Kidney glomerular epithelial cell (primary cell): ENCODE measurements at regions not wholly inside any gene's neighbourhood (a gene's known extent, or its start where the extent isn't known, plus 50 kb on each side); places are given as distances from the start of the nearest gene placed in this dataset.

ENCODE experiments used
- DNase-seq: peaks from one replicate; lab custom pipeline; 2025; lab: John Stamatoyannopoulos, UW

GRCh38 chr15:70262591-70263274 lies 165.0 kb upstream of the TLE3 start:
- DNase-seq = no peak

DNA sequence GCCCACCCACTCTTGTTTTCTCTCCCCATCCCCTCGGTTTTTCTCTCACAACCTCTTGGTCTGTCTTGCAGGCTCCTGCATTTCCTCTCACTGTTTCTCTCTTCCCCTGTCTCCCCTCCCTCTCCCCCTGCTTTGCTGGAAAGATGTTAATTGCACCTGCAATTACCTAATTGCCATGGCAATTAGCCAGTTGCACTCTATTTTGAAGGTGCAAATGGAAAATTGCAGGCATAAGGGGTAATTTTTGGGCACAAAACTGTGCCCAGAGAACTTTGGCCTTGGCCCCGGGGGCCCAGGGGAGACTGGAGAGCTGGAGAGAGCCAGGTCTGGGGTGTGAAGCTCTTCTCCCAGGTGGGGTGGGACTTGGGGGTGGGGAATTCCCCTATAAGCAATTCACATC lies 164.5 kb upstream of the TLE3 start:
- no peak for DNase-seq

DNA sequence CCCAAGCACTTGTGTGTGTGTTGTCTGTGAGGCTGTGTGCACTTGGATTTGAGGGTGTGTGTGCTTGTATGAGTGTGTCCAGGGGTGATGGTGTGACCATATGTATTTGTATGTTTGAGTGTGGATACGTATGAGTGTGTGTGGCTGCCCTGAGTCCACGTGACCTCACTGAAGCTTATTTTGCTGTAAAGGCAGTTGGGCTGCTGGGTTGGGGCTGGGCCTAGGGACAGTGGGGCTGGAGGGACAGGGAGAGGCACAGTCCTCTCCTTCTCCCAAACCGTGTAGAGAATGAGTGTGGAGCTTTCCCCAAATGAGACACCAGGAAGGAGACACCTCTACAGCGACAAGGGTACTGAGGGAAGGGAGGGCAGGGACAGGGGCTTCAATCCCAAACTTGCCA lies 163.4 kb upstream of the TLE3 start:
- DNase-seq = no peak

DNA sequence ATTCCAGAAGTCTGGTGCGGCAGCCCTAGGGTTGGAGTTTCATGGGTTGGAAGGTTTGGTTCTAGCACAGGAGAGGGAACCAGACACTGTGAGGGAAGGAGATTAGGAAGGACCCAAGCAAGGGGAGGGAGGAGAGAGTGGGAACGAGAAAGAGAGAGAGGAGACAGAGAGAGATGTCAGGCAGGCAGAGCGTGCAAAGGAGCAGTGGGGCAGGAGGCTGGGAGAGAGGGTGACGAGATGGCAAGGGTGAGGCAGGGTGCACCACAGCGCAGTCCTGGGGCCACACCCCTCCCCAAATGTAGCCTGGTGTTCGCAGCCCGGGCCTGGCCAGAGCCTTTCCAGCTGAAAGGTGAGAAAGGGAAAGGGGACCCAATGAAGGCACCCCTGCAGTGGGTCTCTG lies 162.9 kb upstream of the TLE3 start:
- DNase-seq = no peak

DNA sequence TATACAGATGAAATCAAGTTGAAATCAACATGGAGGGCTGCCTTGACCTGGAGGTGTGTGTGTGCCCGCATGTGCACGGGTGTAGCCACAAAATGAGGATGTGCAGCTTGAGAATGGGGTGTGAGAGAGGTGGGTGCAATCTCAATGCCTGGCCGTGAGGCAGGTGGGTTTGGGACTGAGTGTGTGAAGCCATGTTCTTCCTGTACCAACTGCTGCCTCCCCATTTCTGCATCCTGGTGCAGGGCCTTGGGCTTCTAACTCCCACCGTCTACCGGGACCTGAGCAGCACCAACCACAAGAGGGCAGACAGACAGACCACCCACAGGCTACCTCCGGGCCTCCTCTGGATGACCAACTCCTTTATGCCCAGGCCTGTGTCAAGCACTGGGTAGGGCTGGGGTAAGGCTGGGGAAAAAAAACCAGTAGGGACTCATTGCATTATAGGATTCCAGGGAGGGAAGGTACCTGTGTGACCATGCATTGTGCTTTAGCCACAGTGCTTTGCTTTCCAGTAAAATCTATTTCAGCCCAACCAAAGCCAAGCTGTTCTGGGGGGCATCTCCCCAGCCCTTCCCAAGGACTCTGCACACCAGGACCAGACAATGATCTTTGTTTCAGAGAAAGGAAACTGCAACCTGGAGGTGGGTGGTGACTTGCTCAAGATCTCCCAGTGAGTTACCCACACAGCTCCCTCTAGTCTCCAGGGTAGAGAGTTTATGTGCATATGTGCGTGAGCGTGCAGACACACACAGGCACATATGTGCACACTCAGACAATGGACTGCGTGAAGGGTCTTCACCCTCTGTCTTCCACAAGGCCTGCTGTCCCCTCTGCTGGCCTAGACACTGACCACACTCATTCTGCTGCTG lies 162.2 kb upstream of the TLE3 start:
- no peak for DNase-seq

- no peak for DNase-seq
These were observed 161.3 kb upstream of the TLE3 start for GRCh38 chr15:70259028-70259424.

- no peak for DNase-seq
These were observed 160.8 kb upstream of the TLE3 start for GRCh38 chr15:70258369-70259027.

DNA sequence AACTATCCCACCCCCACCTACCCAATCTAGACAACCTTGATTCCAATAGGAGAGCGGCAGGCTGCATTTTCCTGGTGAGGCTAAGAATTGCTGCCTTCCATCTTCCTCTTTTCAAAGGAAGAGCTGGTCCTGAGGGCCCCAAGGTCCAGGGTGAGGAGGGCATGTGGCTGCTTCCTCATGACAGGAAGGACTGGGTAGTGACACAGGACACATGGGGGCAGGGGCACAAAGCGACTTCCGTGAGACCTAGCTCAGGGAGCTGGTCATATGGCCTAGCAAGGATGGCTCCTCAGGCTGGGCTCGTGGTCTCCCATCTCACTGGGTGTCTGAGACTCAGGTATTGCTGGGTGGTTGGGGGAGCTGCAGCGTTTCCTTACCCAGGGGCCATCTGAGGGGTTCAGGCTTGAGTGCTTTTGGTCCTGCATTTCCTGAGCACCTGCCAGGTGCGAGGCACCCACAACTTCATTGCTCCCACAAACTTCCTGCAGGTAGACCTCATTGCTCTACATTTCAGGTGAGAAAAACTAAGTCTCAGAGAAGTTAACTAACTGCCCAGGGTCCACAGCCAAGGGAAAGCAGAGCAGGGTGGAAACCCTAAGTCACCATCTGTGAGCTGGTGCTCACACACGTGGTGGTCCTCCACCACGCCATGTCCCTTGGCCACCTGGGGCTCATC lies 160.0 kb upstream of the TLE3 start:
- DNase-seq = no peak

- DNase-seq = no peak
These were observed 159.3 kb upstream of the TLE3 start for GRCh38 chr15:70257047-70257446.

- DNase-seq = no peak
These were observed 156.7 kb upstream of the TLE3 start for GRCh38 chr15:70254311-70254869.

DNA sequence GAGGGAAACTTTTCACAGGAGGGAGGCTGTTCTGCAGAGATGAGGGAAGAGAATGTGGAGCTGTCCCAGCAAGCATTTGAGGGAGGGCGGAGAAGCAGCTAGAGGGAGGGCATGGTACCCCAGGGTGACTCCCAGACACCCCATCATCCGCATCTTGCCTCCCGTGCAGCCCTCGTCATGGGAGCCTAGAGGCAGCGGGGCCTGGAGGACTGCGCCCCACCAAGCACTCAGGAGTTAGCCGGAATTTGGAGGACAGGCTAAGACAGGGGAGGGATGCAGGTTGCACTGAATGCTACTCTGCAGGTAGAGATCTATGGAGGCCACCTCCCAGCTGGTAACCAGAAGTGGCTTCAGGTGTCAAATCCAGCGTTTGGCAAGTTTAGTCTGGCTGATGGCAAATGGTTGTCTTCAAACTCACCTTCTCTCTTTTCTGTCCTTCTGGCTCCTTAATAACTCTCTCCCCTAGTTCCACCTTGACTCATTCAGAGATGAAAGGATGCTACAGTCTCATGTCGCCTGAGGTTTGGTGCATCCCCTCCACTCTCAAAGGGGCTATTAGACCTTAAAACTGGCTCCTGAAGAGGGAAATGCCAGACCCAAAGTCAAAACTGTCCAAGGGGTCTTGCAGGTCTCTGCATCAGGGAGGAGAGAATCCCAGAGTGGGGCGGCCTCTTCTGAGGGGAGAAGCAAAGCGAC lies 155.9 kb upstream of the TLE3 start:
- no peak for DNase-seq

GRCh38 chr15:70252951-70253320 lies 155.2 kb upstream of the TLE3 start:
- no peak for DNase-seq

- no peak for DNase-seq
These were observed 154.6 kb upstream of the TLE3 start for GRCh38 chr15:70252056-70252950.

DNA sequence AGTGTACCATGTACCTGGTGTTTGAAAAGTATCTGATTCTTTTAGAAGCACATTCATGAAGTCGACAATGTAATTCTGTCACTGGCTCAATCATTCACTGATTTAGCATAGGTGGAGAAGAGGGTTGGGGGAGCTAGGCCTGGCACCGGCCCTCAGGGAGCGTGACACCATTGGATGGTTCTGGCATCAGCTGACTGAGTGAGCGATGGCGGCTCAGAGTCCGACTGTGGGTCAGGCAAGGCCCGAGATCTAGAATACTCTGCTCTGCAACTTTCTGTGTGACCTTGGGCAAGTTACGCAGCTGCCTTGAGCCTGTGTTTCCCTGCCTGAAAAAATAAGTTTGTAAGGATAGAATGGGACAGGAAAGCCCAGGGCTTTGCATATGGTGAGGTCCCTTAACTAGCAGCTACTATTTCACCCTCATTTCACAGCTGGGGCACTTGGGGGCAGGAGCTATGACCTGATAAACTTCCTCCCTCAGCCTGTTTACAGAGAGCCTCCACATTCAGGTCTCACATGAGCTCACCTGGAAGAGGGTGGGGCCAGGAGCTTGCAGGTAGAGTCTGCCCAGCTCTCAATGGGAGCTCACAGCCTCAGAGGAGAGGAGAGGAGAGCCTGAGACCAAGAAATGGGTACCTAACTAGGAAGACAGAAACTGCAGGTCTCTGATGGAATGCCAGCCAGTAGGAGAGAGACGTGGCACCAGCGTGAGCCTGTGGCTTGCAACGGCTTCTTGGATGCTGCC lies 153.7 kb upstream of the TLE3 start:
- DNase-seq = no peak

- DNase-seq = no peak
These were observed 152.8 kb upstream of the TLE3 start for GRCh38 chr15:70250208-70251201.

GRCh38 chr15:70249616-70250015 lies 151.9 kb upstream of the TLE3 start:
- no peak for DNase-seq

DNA sequence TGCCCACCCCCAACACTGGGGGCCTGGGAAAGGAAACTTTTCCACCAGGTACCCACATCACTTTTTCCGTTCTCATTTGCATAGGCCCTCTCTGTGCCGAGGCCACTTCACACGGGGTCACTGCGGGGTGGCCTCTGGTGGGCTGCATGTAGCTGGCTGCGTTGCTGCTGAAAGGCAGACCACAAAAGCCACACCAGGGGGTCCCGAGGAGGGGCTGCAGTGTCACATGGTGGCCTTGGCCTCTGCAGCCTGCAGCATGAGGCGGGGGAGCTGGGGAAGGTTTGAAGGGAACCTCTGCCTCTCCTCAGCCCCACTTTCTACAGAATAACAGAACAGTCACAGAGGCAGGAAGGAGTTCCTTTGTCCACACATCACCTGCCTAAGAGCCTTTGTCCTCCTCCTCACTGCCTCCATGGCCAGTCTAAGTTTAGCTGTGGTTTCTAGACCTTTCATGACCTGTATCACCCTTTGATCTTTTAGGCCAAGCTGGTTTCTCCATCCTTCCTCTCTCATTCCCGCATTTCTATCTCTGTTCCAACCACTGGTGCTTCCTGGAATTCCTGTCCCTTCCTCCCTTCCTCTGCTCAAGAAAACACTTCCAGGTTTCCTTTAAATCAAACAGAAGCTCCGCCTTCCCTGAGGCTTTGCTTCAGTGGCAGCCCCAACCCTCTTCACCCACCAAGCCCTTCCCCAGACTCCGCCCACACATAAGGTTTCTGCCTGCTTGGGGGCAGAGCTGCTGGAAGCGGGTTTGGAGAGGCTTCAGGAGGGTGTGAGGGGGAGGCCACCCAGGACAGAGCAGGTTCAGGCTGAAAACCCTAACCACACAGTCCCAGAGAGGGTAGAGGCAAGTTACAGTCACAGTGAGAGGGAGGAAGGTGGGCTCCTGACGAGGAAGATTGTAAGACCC lies 150.7 kb upstream of the TLE3 start:
- DNase-seq = no peak
